ENCODE measurements at regions not wholly inside any gene's neighbourhood (a gene's known extent, or its start where the extent isn't known, plus 50 kb on each side); places are given as distances from the start of the nearest gene placed in this dataset.
"Not testable (repeated sequence)": the region's sequence is repeated elsewhere in the genome, so short reads cannot be mapped to it uniquely, and the experiment has no call there.

- H3K9me3 ChIP-seq (ENCODE audit: control insufficient read depth in 3 of 3, low read length in 3 of 3): no peaks in the 10 kb centered on the region
- no peaks in the 10 kb centered on the region for H3K4me1 ChIP-seq (ENCODE audit: control insufficient read depth in 3 of 3, insufficient read depth in 3 of 3, low read length in 3 of 3)
- no peaks in the 10 kb centered on the region for H3K36me3 ChIP-seq (ENCODE audit: control insufficient read depth in 3 of 3, insufficient read depth in 3 of 3, low read length in 3 of 3)
- no peak overlapping the region for H3K9ac ChIP-seq (ENCODE audit: low read depth in 1 of 3, low read length in 3 of 3)
- H3K27me3 ChIP-seq (ENCODE audit: control insufficient read depth in 3 of 3, insufficient read depth in 3 of 3, low read length in 3 of 3): no peaks in the 10 kb centered on the region
- no peak overlapping the region for H3K27ac ChIP-seq (ENCODE audit: low read depth, low read length)
- H3K4me3 ChIP-seq (ENCODE audit: low read length in 3 of 3): no peak overlapping the region
These were observed 1110.0 kb upstream of the ACVR2A start for GRCh38 chr2:146734821-146735190.

GRCh38 chr2:146734042-146734820 is 1110.6 kb upstream of the ACVR2A start:
- H3K9me3 ChIP-seq (ENCODE audit: control insufficient read depth in 3 of 3, low read length in 3 of 3): no peaks in the 10 kb centered on the region

GRCh38 chr2:146730882-146731281 is 1113.9 kb upstream of the ACVR2A start:
- H3K9me3 ChIP-seq (ENCODE audit: control insufficient read depth in 3 of 3, low read length in 3 of 3): no peaks in the 10 kb centered on the region
- H3K36me3 ChIP-seq (ENCODE audit: control insufficient read depth in 3 of 3, insufficient read depth in 3 of 3, low read length in 3 of 3): no peaks in the 10 kb centered on the region

More at GRCh38 chr2:146734042-146734820, 1110.6 kb upstream of the ACVR2A start:
- no peaks in the 10 kb centered on the region for H3K4me1 ChIP-seq (ENCODE audit: control insufficient read depth in 3 of 3, insufficient read depth in 3 of 3, low read length in 3 of 3)
- no peaks in the 10 kb centered on the region for H3K36me3 ChIP-seq (ENCODE audit: control insufficient read depth in 3 of 3, insufficient read depth in 3 of 3, low read length in 3 of 3)
- H3K4me3 ChIP-seq (ENCODE audit: low read length in 3 of 3): no peak overlapping the region
- no peaks in the 10 kb centered on the region for H3K27me3 ChIP-seq (ENCODE audit: control insufficient read depth in 3 of 3, insufficient read depth in 3 of 3, low read length in 3 of 3)
- no peak overlapping the region for H3K9ac ChIP-seq (ENCODE audit: low read depth in 1 of 3, low read length in 3 of 3)
- no peak overlapping the region for H3K27ac ChIP-seq (ENCODE audit: low read depth, low read length)

GRCh38 chr2:146721486-146721885 is 1123.3 kb upstream of the ACVR2A start:
- H3K4me1 ChIP-seq (ENCODE audit: control insufficient read depth in 3 of 3, insufficient read depth in 3 of 3, low read length in 3 of 3): peaks cover 0 to 10% (median 3%) of the 10 kb centered on the region in 3 donors
- no peak overlapping the region for H3K4me3 ChIP-seq (ENCODE audit: low read length in 3 of 3)
- H3K9me3 ChIP-seq (ENCODE audit: control insufficient read depth in 3 of 3, low read length in 3 of 3): peaks cover 0 to 7% (median 4%) of the 10 kb centered on the region in 3 donors
- H3K27ac ChIP-seq (ENCODE audit: low read depth, low read length): no peak overlapping the region
- no peaks in the 10 kb centered on the region for H3K27me3 ChIP-seq (ENCODE audit: control insufficient read depth in 3 of 3, insufficient read depth in 3 of 3, low read length in 3 of 3)
- no peaks in the 10 kb centered on the region for H3K36me3 ChIP-seq (ENCODE audit: control insufficient read depth in 3 of 3, insufficient read depth in 3 of 3, low read length in 3 of 3)
- no peak overlapping the region for H3K9ac ChIP-seq (ENCODE audit: low read depth in 1 of 3, low read length in 3 of 3)

More at GRCh38 chr2:146730882-146731281, 1113.9 kb upstream of the ACVR2A start:
- Histone ChIP-seq H3K9ac (ENCODE audit: low read depth in 1 of 3, low read length in 3 of 3) (no peak overlapping the region), H3K27me3 (ENCODE audit: control insufficient read depth in 3 of 3, insufficient read depth in 3 of 3, low read length in 3 of 3) (no peaks in the 10 kb centered on the region), H3K4me1 (ENCODE audit: control insufficient read depth in 3 of 3, insufficient read depth in 3 of 3, low read length in 3 of 3) (no peaks in the 10 kb centered on the region), H3K4me3 (ENCODE audit: low read length in 3 of 3) (no peak overlapping the region), H3K27ac (ENCODE audit: low read depth, low read length) (no peak overlapping the region)

- H3K27ac ChIP-seq (ENCODE audit: low read depth, low read length): no peak overlapping the region
- H3K9ac ChIP-seq (ENCODE audit: low read depth in 1 of 3, low read length in 3 of 3): no peak overlapping the region
- H3K27me3 ChIP-seq (ENCODE audit: control insufficient read depth in 3 of 3, insufficient read depth in 3 of 3, low read length in 3 of 3): no peaks in the 10 kb centered on the region
These were observed 1124.7 kb upstream of the ACVR2A start for GRCh38 chr2:146720170-146720569.

GRCh38 chr2:146716591-146716990 is 1128.2 kb upstream of the ACVR2A start:
- Histone ChIP-seq H3K27ac (ENCODE audit: low read depth, low read length) (no peak overlapping the region), H3K9me3 (ENCODE audit: control insufficient read depth in 3 of 3, low read length in 3 of 3) (peaks cover 0 to 7% (median 4%) of the 10 kb centered on the region in 3 donors), H3K4me3 (ENCODE audit: low read length in 3 of 3) (no peak overlapping the region), H3K27me3 (ENCODE audit: control insufficient read depth in 3 of 3, insufficient read depth in 3 of 3, low read length in 3 of 3) (no peaks in the 10 kb centered on the region), H3K4me1 (ENCODE audit: control insufficient read depth in 3 of 3, insufficient read depth in 3 of 3, low read length in 3 of 3) (peaks cover 0 to 9% (median 3%) of the 10 kb centered on the region in 3 donors), H3K36me3 (ENCODE audit: control insufficient read depth in 3 of 3, insufficient read depth in 3 of 3, low read length in 3 of 3) (no peaks in the 10 kb centered on the region), H3K9ac (ENCODE audit: low read depth in 1 of 3, low read length in 3 of 3) (no peak overlapping the region)

More at GRCh38 chr2:146720170-146720569, 1124.7 kb upstream of the ACVR2A start:
- peaks cover 0 to 10% (median 3%) of the 10 kb centered on the region in 3 donors for H3K4me1 ChIP-seq (ENCODE audit: control insufficient read depth in 3 of 3, insufficient read depth in 3 of 3, low read length in 3 of 3)
- H3K4me3 ChIP-seq (ENCODE audit: low read length in 3 of 3): no peak overlapping the region
- peaks cover 0 to 7% (median 4%) of the 10 kb centered on the region in 3 donors for H3K9me3 ChIP-seq (ENCODE audit: control insufficient read depth in 3 of 3, low read length in 3 of 3)
- no peaks in the 10 kb centered on the region for H3K36me3 ChIP-seq (ENCODE audit: control insufficient read depth in 3 of 3, insufficient read depth in 3 of 3, low read length in 3 of 3)

- no peak overlapping the region for H3K27ac ChIP-seq (ENCODE audit: low read depth, low read length)
- no peak overlapping the region for H3K9ac ChIP-seq (ENCODE audit: low read depth in 1 of 3, low read length in 3 of 3)
- H3K27me3 ChIP-seq (ENCODE audit: control insufficient read depth in 3 of 3, insufficient read depth in 3 of 3, low read length in 3 of 3): no peaks in the 10 kb centered on the region
- no peaks in the 10 kb centered on the region for H3K9me3 ChIP-seq (ENCODE audit: control insufficient read depth in 3 of 3, low read length in 3 of 3)
- no peaks in the 10 kb centered on the region for H3K36me3 ChIP-seq (ENCODE audit: control insufficient read depth in 3 of 3, insufficient read depth in 3 of 3, low read length in 3 of 3)
- H3K4me1 ChIP-seq (ENCODE audit: control insufficient read depth in 3 of 3, insufficient read depth in 3 of 3, low read length in 3 of 3): no peaks in the 10 kb centered on the region
- no peak overlapping the region for H3K4me3 ChIP-seq (ENCODE audit: low read length in 3 of 3)
These were observed 1135.8 kb upstream of the ACVR2A start for GRCh38 chr2:146709004-146709403.

GRCh38 chr2:146701183-146701582 is 1143.6 kb upstream of the ACVR2A start:
- no peaks in the 10 kb centered on the region for H3K27me3 ChIP-seq (ENCODE audit: control insufficient read depth in 3 of 3, insufficient read depth in 3 of 3, low read length in 3 of 3)
- no peak overlapping the region for H3K27ac ChIP-seq (ENCODE audit: low read depth, low read length)
- H3K9ac ChIP-seq (ENCODE audit: low read depth in 1 of 3, low read length in 3 of 3): no peak overlapping the region
- H3K36me3 ChIP-seq (ENCODE audit: control insufficient read depth in 3 of 3, insufficient read depth in 3 of 3, low read length in 3 of 3): no peaks in the 10 kb centered on the region
- H3K4me3 ChIP-seq (ENCODE audit: low read length in 3 of 3): no peak overlapping the region
- H3K4me1 ChIP-seq (ENCODE audit: control insufficient read depth in 3 of 3, insufficient read depth in 3 of 3, low read length in 3 of 3): no peaks in the 10 kb centered on the region
- no peaks in the 10 kb centered on the region for H3K9me3 ChIP-seq (ENCODE audit: control insufficient read depth in 3 of 3, low read length in 3 of 3)

GRCh38 chr2:146697307-146697706 is 1147.5 kb upstream of the ACVR2A start:
- no peaks in the 10 kb centered on the region for H3K27me3 ChIP-seq (ENCODE audit: control insufficient read depth in 3 of 3, insufficient read depth in 3 of 3, low read length in 3 of 3)
- no peaks in the 10 kb centered on the region for H3K36me3 ChIP-seq (ENCODE audit: control insufficient read depth in 3 of 3, insufficient read depth in 3 of 3, low read length in 3 of 3)
- no peak overlapping the region for H3K27ac ChIP-seq (ENCODE audit: low read depth, low read length)
- H3K9ac ChIP-seq (ENCODE audit: low read depth in 1 of 3, low read length in 3 of 3): no peak overlapping the region
- H3K4me1 ChIP-seq (ENCODE audit: control insufficient read depth in 3 of 3, insufficient read depth in 3 of 3, low read length in 3 of 3): no peaks in the 10 kb centered on the region
- no peak overlapping the region for H3K4me3 ChIP-seq (ENCODE audit: low read length in 3 of 3)
- H3K9me3 ChIP-seq (ENCODE audit: control insufficient read depth in 3 of 3, low read length in 3 of 3): no peaks in the 10 kb centered on the region

GRCh38 chr2:146696787-146697186 is 1148.0 kb upstream of the ACVR2A start:
- not testable (repeated sequence) for H3K36me3 ChIP-seq (ENCODE audit: control insufficient read depth in 3 of 3, insufficient read depth in 3 of 3, low read length in 3 of 3); H3K4me1 ChIP-seq (ENCODE audit: control insufficient read depth in 3 of 3, insufficient read depth in 3 of 3, low read length in 3 of 3); H3K9ac ChIP-seq (ENCODE audit: low read depth in 1 of 3, low read length in 3 of 3); H3K27me3 ChIP-seq (ENCODE audit: control insufficient read depth in 3 of 3, insufficient read depth in 3 of 3, low read length in 3 of 3); H3K4me3 ChIP-seq (ENCODE audit: low read length in 3 of 3); H3K9me3 ChIP-seq (ENCODE audit: control insufficient read depth in 3 of 3, low read length in 3 of 3); H3K27ac ChIP-seq (ENCODE audit: low read depth, low read length)

Measured in skeletal muscle tissue (tissue), 3 donors.